Type B pancreatic cell (in vitro differentiated cells): ENCODE measurements at regions not wholly inside any gene's neighbourhood (a gene's known extent, or its start where the extent isn't known, plus 50 kb on each side); places are given as distances from the start of the nearest gene placed in this dataset.
"Not testable (repeated sequence)": the region's sequence is repeated elsewhere in the genome, so short reads cannot be mapped to it uniquely, and the experiment has no call there.

ENCODE experiments used
- DNase-seq: peaks from one replicate; pipeline ENCODE4 v3.0.0; 2021; ENCODE audit warnings: mixed read lengths; ENCODE audit not compliant: unreplicated experiment; ENCODE audit errors: extremely low spot score
- H3K27ac Mint-ChIP-seq: 2 replicates; pipeline ENCODE4 v1.8.0; 2021; ENCODE audit warnings: mild to moderate bottlenecking, mixed read lengths
- H3K27me3 Mint-ChIP-seq: 2 replicates; pipeline ENCODE4 v1.8.0; 2021; ENCODE audit warnings: mixed read lengths
- H3K36me3 Mint-ChIP-seq: 2 replicates; pipeline ENCODE4 v1.8.0; 2021; ENCODE audit warnings: mixed read lengths
- H3K4me1 Mint-ChIP-seq: one replicate; pipeline ENCODE4 v1.8.0; 2021; ENCODE audit warnings: mixed read lengths; ENCODE audit not compliant: unreplicated experiment
- H3K4me3 Mint-ChIP-seq: 2 replicates; pipeline ENCODE4 v1.8.0; 2021; ENCODE audit warnings: mild to moderate bottlenecking, mixed read lengths
- H3K9me3 Mint-ChIP-seq: 2 replicates; pipeline ENCODE4 v1.8.0; 2021; ENCODE audit warnings: mixed read lengths
- TF ChIP-seq, protein P1 (sequence below): fragments of 200-600 bp; sonication (generic); conservative IDR thresholded peaks from 2 replicates; pipeline ENCODE4 v1.5.0; 2021; ENCODE audit warnings: antibody characterized with exemption, mild to moderate bottlenecking

DNA sequence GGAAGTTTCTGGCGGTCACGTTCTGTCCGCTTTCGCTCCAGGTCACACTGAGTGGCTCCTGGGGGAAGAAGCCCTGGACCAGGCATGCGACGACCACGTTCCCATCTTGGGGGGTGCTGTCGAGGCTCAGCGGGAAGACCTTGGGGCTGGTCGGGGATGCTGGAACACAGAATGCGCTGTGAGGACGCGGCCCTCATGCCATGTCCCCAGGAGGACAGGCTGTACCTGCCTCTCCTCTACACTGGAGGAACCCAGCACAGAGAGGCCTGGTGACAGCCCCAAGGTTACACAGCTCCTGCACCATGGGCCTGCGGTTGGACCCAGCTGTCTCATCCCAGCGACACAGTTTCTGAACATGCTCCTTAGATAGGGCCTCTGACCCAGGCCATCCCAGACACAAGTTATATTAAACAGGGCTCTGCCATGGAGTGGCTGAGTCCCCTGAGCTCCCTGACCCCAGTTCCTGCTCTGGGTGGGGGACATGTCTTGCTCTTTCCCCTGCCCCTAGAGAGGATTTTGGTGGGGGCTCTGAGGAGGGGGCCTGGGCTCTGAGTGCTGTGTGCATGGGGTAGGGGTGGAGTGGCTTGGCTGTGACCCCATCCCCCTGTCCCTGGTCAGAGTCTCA, 62.0 kb downstream of the TMEM121 start:
- DNase-seq, result no peak
- TF ChIP-seq, protein P1, sequence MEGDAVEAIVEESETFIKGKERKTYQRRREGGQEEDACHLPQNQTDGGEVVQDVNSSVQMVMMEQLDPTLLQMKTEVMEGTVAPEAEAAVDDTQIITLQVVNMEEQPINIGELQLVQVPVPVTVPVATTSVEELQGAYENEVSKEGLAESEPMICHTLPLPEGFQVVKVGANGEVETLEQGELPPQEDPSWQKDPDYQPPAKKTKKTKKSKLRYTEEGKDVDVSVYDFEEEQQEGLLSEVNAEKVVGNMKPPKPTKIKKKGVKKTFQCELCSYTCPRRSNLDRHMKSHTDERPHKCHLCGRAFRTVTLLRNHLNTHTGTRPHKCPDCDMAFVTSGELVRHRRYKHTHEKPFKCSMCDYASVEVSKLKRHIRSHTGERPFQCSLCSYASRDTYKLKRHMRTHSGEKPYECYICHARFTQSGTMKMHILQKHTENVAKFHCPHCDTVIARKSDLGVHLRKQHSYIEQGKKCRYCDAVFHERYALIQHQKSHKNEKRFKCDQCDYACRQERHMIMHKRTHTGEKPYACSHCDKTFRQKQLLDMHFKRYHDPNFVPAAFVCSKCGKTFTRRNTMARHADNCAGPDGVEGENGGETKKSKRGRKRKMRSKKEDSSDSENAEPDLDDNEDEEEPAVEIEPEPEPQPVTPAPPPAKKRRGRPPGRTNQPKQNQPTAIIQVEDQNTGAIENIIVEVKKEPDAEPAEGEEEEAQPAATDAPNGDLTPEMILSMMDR, result no peak
- Mint-ChIP-seq H3K4me3 (no peak overlapping the region), H3K27me3 (no peaks in the 10 kb centered on the region), H3K4me1 (no peaks in the 10 kb centered on the region), H3K9me3 (no peaks in the 10 kb centered on the region), H3K36me3 (no peaks in the 10 kb centered on the region), H3K27ac (no peak overlapping the region)

DNA sequence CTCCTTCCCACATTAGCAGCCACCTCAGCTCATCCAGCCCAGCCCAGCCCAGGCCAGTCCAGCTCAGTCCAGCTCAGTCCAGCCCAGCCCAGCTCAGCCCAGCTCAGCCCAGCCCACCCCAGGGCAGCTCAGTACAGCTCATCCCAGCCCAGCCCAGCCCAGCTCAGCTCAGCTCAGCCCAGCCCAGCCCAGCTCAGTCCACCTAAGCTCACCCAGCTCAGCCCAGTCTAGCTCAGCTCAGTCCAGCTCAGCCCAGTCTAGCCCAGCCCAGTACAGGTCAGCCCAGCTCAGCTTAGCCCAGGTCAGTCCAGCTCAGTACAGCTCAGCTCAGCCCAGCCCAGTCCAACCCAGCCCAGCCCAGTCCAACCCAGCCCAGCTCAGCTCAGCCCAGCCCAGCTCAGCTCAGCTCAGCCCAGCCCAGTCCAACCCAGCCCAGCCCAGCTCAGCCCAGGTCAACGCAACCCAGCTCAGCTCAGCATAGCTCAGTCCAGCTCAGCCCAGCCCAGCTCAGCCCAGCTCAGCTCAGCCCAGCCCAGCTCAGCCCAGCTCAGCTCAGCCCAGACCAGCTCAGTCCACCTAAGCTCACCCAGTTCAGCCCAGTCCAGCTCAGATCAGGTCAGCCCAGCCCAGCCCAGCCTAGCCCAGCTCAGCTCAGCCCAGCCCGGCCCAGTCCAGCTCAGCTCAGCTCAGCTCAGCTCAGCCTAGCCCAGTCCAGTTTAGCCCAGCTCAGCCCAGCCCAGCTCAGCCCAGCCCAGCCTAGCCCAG, 63.0 kb downstream of the TMEM121 start:
- no peak for DNase-seq
- no peak overlapping the region for H3K27ac Mint-ChIP-seq

DNA sequence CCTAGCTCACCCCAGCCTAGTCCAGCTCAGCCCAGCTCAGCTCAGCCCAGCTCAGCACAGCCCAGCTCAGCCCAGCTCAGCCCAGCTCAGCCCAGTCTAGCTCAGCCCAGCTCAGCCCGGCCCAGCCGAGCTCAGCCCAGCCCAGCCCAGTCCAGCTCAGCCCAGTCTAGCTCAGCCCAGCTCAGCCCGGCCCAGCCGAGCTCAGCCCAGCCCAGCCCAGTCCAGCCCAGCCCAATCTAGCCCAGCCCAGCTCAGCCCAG, 63.5 kb downstream of the TMEM121 start:
- H3K9me3 Mint-ChIP-seq, H3K4me3 Mint-ChIP-seq, H3K36me3 Mint-ChIP-seq, H3K27me3 Mint-ChIP-seq, H3K4me1 Mint-ChIP-seq, DNase-seq, H3K27ac Mint-ChIP-seq: not testable (repeated sequence)

More for the DNA sequence above, 63.0 kb downstream of the TMEM121 start:
- Mint-ChIP-seq H3K9me3 (no peaks in the 10 kb centered on the region), H3K27me3 (no peaks in the 10 kb centered on the region), H3K4me3 (no peak overlapping the region), H3K36me3 (no peaks in the 10 kb centered on the region), H3K4me1 (no peaks in the 10 kb centered on the region)
- TF ChIP-seq, protein P1, result no peak

DNA sequence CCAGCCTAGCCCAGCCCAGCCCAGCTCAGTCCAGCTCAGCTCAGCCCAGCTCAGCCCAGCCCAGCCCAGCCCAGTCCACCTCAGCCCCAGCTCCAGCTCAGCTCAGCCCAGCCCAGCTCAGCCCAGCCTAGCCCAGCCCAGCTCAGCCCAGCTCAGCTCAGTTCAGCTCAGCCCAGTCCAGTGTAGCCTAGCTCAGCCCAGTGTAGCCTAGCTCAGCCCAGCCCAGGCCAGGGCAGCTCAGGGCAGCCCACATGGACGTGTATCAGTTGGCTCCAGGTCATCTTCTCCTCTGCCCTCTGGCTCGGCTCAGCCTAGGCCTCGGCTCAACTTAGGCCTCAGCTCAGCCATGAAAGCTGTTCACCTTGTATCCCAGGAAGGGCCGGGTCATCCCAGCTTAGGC, 64.7 kb downstream of the TMEM121 start:
- H3K27ac Mint-ChIP-seq, result no peak overlapping the region
- H3K4me3 Mint-ChIP-seq, result no peak overlapping the region
- TF ChIP-seq, protein P1, result no peak
- H3K9me3 Mint-ChIP-seq, result no peaks in the 10 kb centered on the region
- H3K4me1 Mint-ChIP-seq, result no peaks in the 10 kb centered on the region
- DNase-seq, result no peak
- no peaks in the 10 kb centered on the region for H3K36me3 Mint-ChIP-seq
- no peaks in the 10 kb centered on the region for H3K27me3 Mint-ChIP-seq

DNA sequence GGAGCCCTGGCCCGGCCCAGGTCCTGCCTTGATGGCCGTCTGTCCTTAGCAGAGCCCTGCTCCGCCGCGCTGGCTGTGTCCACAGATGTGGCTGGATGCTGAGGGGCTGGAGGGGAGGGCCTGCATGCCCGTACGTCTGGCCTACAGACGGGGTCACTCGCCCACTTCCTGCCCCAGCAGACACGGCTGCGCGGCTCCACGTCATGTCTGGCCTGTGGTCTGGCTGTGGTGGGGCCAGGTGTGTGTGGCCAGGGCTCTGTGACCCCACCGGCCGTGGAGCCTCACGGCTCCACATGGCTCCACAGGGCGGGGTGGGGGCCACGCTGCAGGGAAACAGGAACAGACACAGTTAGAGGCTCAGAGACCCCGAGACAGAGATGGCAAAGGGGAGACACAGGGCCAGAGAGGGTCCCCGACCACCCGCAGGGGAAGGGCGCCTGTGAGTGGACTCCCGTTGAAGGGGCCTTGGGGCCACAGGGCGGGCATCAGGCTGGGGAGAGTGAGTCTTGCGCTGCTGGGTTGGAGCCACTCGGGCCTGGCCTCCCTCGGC, 65.5 kb downstream of the TMEM121 start:
- not testable (repeated sequence) for H3K27ac Mint-ChIP-seq, DNase-seq, H3K4me1 Mint-ChIP-seq, H3K27me3 Mint-ChIP-seq, H3K36me3 Mint-ChIP-seq, H3K9me3 Mint-ChIP-seq, H3K4me3 Mint-ChIP-seq

DNA sequence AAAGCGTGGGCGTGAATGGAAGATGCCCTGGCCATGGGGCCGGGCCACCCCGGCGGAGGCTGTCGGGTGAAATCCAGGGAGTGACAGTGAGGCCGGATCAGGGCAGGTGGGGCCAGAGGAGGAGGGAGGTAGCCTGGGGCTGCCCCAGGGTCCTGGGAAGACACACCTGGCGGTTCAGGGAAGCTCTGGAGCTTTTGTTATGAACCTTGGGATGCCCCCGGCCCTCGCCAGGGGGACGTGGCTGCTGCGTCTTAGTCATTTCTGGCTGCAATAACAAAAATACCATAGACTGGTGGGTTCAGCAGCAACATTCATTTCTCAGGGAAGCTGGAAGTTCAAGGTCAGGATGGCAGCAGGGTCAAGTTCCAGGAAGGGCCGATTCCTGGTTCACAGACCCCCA, 66.3 kb downstream of the TMEM121 start:
- not testable (repeated sequence) for H3K27ac Mint-ChIP-seq, DNase-seq, H3K27me3 Mint-ChIP-seq, H3K36me3 Mint-ChIP-seq, H3K4me3 Mint-ChIP-seq, H3K9me3 Mint-ChIP-seq, H3K4me1 Mint-ChIP-seq

DNA sequence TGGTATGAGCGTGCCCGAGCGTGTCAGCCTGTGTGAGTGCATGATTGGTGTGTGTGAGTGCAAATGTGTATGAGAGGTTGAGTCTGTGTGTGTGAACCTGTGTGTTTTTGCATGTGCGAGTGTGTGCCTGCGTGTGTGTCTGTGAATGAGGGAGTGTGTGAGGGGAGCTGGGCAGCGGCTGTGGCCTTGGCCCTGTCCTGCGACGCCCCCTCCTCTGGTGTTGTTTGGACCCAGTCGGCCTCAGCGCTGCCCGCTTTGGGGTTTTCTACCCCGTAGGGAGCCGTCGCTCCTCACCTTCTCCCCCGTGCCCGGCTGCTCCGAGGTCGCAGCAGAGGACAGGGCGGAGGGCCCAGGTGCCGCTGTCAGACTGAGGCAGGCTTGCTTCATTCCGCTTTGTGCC, 69.0 kb downstream of the TMEM121 start:
- not testable (repeated sequence) for H3K27ac Mint-ChIP-seq, H3K9me3 Mint-ChIP-seq, H3K36me3 Mint-ChIP-seq, DNase-seq, H3K4me1 Mint-ChIP-seq, H3K27me3 Mint-ChIP-seq, H3K4me3 Mint-ChIP-seq

DNA sequence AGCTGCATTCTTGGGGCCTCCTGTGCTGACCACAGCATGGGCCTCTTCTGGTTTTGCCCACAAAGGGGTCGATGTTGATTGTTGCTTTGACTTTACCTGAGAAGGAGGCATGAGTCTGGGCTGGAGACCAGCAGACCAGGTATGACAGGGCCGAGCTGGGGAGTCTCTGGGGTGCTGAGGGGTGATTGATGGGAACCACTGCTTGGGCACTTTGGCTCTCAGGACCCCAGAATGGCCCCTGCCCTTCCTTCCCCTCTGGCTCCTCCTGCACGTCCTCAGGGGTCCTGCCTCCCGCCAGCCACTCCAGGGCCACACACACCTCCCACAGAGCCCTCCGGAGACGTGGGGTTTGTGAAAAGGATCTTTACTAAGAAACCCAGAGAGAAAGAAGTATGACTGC, 70.0 kb downstream of the TMEM121 start:
- not testable (repeated sequence) for H3K4me3 Mint-ChIP-seq, H3K27me3 Mint-ChIP-seq

DNA sequence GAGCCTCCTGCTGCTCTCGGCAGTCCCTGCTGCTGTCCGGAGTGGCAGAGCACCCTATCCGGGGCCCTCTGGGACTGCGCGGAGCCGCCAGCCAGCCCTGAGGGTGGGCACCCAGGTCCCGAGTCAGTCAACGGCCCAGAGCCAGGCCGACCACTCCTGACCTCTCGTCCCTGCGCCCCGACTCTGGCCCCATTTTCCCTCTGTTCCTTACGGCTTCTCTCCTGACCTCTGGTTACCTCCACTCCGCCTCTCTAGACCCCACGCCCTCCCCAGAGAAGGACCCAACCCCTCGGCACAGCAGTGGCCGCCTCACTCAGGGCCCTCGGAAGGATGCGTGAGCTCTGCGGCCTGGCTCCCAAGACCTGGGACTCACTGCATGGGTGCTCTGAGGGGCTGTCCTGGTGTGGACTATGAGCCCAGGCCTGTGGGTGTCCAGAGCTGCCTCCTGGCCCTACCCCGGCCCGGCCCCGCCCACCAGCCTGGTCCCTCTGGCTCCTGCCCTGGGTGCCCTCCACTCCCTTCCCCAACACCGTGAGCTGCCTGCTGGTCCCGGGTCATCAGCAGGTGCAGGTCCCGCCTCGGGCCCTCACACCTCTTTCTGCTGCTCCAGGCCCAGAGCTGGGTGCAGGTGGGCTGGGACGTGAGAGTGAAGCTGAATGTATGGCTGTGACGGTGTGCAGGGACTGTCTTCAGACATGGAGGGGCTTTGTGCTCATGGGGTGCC, 71.8 kb downstream of the TMEM121 start:
- H3K4me3 Mint-ChIP-seq, DNase-seq, H3K27ac Mint-ChIP-seq, H3K4me1 Mint-ChIP-seq, H3K36me3 Mint-ChIP-seq, H3K9me3 Mint-ChIP-seq, H3K27me3 Mint-ChIP-seq: not testable (repeated sequence)

More for the DNA sequence above, 70.0 kb downstream of the TMEM121 start:
- not testable (repeated sequence) for H3K27ac Mint-ChIP-seq, H3K36me3 Mint-ChIP-seq, H3K9me3 Mint-ChIP-seq, DNase-seq, H3K4me1 Mint-ChIP-seq

DNA sequence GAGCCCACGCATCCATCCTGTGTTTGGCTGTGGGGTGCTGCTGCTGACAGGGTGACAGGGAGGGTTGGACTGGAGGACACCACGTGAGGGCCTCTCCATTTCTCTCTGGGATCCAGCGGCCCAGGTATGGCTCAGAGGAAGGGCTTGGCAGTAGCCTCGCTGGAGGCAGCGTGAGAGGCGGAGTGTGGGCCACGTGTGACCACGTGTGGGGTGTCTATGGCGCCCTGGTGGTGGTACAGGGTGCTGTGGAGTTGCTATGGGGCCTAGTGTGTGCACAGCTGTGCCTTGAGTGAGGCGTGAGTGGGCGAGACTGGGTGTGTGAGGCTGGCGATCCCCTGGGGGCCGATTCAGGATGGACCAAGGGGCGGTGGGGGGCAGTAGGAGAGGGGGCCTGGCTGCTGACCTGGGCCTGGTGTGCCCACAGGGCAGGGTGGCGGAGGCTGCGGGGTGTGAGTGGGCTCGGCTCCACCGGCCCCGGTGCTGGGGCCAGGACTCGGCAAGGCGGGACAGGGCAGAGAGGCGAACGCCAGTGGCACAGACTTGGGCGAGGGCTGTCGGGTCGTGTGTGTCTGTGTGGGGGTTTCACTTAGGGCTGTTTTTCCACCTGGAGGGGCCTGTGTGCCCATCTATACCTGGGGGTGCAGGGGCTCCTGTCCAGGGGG, 72.7 kb downstream of the TMEM121 start:
- not testable (repeated sequence) for H3K9me3 Mint-ChIP-seq, H3K4me3 Mint-ChIP-seq, DNase-seq, H3K4me1 Mint-ChIP-seq, H3K36me3 Mint-ChIP-seq, H3K27ac Mint-ChIP-seq, H3K27me3 Mint-ChIP-seq
